HG03196 (cell line): ENCODE measurements at regions not wholly inside any gene's neighbourhood (a gene's known extent, or its start where the extent isn't known, plus 50 kb on each side); places are given as distances from the start of the nearest gene placed in this dataset.

Source experiments
- ATAC-seq: cut with Tn5 transposase; IDR thresholded peaks from one replicate; pipeline ENCODE4 v1.9.1; 2021; ENCODE audit not compliant: unreplicated experiment

DNA sequence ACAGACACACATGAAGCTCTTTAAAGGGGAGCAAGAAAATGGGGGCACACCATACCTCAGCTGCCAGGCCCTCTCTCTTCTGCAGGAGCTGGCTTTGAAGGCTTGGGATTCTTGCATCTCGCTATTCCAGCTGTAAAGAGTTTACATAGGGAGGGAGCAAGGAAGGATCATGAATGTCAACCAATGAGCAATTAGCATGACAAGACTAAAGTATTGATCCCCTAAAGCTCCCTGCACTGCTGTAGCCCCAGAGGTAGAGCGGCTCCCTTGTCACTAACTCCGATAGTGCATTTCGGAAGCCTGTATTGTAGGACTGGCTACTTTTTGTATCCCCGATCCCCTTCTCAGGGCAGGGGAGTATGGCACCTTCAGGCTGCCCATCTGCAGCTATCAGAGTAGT, 113.4 kb upstream of the PMFBP1 start:
- no peak for ATAC-seq

DNA sequence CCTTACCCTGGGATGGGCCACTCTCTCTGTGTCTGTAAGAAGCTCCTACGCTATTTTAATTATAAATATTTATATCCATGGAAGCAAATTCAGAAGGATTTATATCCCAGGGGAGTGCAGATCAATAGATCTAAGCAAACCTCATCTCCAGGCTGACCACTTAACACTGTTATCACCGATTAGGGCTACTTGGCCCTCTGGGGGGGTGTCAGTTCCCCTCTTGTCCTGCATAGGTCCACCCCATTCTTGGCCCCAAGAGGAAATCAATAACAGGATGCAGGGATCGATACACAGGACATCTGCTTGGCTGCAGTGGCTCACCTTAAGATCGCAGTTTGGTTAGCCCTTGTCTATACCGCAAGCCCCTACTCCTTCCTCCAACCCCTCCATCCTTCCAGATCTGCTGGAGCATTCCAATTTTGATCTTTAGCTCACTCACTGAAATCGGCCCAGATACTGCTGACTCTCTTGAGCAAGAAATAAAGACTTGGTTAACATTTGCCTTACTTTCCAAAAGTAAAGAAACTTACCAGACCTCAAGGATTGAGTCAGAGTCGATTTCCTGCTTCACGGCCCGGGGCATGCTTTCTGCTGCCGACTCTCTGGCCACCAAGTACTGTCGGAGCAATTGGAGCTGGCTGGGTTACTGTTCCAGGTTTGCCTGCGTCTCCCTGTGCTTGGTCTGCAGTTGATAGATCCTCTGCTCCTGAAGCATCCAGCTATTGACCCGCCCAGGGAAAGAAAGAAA, 112.3 kb upstream of the PMFBP1 start:
- no peak for ATAC-seq

DNA sequence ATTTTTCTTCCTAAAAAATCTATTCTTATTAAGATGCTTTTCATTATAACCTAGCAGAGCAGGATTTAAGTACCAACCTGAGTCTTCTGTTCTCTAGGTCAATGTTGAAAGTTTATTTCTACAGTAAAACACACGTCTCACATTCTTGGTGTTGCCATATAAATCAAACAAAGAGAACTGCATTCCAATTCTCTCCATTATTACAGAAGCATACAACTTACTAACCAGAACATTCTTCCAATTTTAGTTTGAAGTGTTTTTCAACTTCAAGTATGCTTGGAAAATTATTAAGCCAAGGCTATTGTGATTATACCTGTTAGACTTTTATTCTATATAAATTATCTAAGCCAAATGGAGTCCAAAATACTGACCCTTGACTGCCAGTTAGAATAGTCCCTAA, 110.4 kb upstream of the PMFBP1 start:
- no peak for ATAC-seq

DNA sequence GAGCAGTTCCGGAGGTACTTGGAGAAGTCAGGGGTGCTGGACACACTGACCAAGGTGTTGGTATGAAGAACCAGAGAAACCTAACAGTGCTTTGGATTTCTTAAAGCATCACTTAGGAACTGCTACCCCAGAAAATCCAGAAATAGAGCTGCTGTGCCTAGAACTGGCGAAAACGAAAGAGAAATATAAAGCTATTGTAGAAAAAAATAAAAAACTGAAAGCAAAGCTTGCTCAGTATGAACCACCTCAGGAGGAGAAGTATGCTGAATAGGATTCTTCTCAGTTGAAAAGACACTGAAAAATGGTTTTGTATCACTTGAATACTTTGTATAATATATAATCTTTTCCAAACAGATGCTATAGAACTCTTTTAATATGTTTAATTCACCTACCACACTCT, 106.3 kb upstream of the PMFBP1 start:
- no peak for ATAC-seq

DNA sequence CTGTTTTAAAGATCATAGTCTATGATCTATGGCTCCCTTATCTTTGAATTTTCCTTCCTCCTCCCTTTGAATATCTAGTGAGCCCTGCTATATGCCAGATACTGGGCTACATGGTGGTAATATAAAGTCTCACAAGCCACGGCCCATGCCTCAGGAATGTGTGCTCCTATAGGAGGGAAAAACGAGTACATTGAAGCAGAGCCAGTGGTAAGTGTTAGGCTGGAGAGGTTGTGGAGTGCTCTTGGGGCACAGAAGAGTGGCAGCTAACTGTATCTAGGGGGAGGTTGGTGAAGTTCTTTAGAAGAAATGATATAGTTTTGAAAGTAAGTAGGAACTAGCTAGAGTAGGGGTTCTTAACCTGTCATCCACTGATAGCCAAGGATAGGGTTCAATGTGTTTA, 105.8 kb upstream of the PMFBP1 start:
- ATAC-seq, result no peak

DNA sequence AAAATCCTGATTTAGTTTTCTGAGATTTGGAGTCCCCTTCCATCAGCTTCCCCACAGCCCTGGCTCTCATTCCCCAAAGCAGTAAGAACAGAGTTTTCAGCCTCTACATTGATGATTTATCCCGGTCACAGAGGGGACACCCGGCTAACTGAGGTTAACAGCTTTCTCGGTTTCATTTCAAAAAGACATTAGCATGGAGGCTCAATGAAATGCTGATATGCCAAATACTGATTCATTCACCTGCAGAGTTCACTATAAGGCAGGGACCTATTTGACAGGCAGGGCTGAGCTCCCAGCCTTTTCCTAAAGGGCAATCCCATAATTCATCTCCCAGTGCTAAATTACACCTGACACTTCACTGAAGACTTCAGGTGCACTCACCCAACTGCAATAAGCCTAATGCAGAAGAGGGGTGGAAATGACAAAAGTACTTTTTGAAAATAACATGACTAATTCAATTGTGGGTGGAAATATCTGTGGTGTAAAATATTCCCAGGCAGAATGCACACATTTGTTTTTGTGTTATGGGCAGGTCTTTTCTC, 99.8 kb upstream of the PMFBP1 start:
- ATAC-seq, result no peak

DNA sequence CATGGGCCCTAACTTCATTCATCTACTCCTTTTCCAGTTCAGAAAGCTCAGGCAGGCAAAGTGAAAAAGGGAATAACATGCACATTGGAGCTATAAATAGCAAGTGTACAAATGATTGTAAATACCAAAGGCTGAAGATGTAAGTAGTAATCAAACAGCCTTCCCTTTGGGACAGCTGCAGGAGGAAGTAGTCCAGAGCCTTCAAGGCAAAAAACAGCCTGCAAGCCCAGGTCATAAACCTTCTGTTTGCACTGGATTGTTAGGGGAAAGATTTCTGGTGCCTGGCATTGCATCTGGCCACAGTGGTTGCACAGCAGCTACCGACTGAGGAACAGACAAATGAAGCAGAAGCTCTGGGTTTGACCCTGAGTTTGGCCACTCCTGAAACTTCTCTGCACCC, 98.6 kb upstream of the PMFBP1 start:
- no peak for ATAC-seq

DNA sequence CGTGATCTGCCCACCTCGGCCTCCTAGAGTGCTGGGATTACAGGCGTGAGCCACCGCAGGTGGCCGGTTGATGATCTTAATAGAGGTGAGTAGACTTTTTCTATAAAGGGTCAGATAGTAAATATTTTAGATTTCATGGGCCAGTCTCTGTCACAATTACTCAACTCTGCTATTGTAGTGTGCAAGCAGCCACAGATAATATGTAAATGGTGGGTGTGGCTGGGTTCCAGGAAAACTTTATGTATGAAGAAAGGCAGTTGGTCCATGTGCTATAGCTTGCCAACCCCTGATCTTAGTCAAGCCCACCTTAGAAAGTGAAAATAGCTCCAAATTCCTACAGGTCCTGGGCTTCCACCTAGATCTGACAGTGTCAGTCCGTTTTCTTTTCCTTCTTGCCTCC, 94.9 kb upstream of the PMFBP1 start:
- no peak for ATAC-seq

DNA sequence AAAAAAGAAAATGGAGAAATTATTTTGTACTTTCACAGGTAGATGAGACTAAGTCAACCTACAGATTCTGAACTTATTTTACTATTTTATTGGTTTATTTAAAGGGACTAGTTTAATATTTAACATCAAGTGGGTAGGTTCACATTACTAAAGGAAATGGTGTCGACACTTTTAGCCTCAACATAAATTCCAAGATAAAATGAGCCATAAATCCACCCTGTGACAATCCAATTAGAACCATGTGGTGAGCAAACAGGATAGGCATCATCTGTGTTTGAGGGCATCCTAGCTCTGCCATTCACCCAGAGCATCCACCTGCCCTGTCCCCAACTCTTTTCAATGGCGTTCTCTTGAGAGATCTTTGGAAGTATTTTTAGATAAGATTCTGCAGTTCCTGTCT, 92.8 kb upstream of the PMFBP1 start:
- ATAC-seq, result no peak

DNA sequence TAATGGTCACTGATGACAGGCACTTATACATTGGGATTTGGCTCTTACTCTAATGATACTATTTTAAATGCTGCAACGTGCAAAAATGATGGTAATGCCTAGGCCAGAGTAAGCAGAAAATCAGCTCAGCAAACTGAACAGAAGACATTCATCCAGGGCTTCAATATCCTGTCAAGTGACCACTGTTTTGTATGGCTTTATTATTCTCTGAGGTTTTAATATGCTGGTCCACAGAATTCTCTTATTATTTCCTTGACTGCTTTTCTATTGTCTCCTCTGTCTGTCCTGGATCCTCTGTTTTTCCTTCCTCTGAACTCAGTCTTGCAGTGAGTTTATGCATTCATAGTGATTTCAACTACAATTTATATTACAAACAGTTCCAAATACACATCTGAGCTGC, 90.8 kb upstream of the PMFBP1 start:
- no peak for ATAC-seq

DNA sequence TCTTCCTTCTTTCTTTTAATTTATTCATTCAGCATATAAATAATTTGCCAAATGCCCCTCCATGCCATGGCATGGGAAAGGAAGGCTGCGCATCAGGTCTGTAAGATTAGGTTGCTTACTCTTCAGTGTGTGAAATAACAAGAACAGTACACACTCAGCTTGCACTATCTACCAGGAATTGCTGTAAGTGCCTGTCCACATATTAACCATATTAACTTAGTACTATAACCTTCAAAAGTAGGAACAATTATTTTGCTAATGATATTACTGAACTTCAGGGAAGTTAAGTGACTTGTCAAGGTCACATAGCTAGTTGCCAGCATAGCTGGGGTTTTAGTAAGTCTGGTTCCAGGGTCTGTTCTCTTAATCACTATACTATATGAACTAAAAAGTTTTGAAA, 89.2 kb upstream of the PMFBP1 start:
- no peak for ATAC-seq

DNA sequence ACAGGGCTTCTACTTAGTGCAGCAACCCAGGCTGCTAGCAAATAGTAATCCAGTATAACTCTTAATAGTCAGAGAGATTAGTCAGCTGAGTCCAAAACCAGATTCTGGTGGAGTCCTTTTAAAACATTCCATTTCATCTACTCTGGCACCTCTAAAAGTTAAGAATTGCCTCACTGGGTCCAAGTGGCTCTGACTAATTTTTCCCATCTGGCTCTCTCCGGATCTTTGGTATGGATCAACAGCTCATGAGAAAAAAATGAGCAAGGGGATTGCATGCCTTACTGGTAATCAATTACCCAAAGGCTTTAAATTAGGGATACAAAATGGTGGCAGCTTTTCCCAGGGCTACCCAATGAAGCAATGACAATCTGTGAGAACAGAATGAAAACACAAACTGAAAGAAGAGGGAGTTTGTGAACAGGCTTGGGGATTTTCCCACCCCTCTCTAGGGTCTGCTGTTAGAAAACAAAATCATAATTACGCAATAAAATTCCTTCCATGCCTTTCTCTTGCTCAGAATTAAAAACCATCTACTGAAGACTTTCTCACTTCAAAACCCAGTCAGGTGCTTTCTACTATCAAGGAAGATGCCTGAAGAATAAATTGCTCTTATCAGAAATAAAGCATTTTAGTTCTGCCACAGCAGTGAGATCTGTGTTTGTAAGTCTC, 84.6 kb upstream of the PMFBP1 start:
- no peak for ATAC-seq

DNA sequence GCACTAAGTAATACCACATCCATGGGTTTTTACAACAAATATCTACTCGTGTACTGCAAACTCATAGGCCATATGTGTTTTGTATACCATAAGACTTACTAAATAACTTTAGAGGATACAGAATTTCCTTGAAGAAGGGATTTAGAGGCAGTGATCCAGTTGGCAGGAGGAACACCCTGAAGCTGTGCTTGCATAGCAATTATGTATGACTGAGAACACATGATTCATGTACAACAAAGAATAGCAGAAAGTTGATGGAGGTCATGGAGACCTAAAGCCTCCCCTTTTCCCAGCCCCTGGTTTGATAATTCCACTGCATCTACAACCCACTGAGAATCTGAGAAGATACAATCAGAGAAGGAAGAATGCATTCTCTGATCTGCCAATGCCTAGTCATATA, 83.8 kb upstream of the PMFBP1 start:
- no peak for ATAC-seq

DNA sequence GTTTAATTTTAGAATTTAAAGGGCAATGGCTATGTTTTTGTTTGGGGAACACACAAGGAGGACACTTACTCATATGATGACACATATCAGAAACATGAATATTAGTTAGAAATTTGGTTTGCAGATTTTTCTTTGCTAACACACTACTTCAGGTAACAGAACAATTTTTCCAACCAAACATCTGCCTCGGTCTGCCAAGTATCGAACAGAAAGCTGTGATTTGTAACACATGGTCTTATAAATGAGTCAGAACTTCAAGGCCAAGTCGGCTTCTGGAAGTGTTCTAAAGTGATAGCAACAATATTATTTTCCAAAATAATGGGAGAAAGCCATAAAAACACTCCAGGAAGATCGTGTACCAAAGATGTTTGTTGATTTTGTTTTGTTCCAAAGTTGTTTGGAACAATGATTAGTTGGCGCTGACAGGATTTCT, 75.9 kb upstream of the PMFBP1 start:
- no peak for ATAC-seq

DNA sequence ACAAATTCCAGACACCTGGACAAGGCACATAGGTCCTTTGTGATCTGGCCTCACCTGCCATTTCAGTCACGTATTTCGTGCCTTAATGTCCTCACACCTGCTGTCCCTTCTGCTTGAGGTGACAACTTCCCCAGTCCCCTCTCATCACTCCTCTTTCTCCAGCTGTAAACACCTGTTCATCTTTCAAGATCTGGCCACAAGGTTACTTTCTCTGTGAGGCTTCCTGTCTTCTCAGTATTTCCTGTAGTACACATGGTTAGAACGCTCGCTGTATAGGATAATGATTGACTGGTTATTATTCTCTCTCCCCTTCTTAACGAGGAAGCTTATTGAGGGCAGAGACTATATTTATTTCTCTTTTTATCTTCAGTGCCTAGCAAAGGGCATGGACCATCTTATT, 74.5 kb upstream of the PMFBP1 start:
- ATAC-seq, result peak; percentile 96

DNA sequence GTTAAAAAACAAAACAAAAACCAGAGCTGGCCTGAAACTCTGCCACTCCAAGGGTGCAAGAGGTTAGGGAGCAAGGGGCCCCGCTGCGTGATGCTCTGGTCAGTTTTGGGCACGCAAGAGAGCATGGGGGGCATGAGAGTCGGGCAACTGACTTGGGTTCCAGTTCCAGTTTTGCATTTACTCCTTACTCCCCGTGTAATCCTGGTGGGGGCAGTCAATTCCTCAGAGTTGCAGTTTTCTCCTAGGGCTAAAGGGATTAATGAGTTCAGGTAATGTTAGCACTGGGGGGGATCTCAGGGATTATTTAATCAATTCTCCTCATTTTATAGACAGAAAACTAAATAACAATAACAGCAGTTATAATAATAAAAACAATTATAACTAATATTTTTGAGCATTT, 72.9 kb upstream of the PMFBP1 start:
- ATAC-seq, result no peak

DNA sequence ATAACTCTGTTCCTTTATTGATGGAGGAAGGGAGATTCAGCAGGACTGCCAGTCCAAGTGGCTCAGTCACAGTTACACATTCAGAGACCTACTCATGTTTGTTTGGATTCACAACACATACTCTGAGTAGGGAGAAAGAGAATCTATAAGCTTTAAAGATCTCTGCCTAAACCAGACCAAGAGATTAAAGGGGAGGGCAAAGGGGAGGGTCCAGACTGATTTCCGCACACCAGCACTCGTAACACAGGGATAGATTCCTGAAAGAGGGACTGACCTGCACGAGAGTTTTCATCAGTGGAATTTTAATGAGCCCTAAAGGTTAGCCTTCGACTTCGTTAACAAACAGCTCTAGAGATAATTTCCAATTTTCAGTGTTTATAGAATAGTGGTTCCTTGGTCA, 71.7 kb upstream of the PMFBP1 start:
- no peak for ATAC-seq

DNA sequence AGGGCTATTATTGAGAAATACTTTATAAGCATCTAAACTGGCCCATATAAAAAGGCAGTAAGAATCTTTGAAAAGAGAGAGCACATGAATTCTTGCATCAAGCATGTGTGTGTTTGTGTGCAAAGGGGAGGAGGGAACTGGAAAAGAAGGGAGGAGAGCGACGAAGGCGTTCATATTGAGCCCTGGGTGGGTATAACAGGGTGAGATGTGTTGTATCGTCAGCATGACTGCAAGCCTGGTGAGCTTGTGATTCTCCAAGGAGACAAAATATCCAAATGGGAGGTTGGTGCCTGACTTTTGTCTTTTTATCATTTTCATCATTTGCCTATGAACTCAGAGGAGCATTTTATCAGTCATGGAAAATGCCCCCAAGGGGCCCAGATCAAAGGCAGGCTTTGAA, 70.8 kb upstream of the PMFBP1 start:
- no peak for ATAC-seq

DNA sequence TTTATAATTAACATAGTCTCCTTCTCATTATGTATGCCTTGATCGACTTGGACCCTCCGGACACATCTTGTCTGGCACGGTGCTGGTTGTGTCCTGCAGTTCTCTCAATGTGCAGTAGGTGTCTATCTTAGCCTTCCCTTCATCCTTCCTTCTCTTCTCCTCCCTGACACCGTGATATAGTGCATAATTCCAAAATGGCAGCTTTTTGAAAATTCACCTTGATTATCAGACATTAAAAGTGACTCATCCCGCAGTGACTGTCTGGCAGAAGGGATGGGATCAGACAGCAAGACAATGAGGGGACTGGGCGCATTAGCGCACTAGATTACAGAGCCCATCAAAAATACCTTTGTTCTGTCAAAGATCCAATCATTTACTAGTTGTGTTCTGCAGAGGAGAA, 70.0 kb upstream of the PMFBP1 start:
- ATAC-seq, result no peak

DNA sequence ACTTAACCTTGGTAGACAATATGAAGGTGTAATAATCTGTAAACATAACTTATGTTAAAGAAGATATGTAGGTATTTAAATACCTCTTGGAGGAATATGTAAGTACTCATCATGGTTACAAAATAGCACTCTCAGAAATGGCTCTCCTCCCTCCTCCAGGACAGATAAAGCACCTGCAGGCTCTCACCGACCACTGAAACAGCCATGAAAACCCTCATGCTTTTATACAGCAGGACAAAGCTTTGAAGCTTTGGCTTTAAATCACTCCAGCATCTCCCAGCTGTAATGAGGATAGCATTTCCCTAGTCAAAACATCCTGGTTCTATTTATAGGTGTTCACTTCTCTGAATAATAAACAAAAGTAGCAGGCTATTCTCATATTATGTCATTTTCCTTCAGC, 69.1 kb upstream of the PMFBP1 start:
- ATAC-seq, result no peak

DNA sequence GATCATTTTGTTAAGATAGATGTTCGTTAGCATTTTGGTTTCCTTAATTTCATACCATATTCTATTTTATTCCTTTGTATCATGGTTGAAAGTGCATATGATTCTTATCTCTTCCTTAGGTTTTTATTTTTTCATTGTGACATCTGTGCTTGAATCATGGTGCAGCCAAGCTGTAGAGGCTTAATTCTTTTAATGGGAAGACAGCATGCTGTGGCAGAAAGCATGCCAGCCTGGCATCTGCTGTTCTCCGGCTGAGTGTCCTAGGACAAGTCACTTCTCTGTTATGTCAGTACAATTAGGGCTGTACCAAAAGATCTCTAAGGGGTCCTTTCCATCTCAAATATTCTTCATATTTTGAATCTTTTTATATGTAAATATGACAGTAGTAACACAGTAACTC, 68.5 kb upstream of the PMFBP1 start:
- no peak for ATAC-seq

DNA sequence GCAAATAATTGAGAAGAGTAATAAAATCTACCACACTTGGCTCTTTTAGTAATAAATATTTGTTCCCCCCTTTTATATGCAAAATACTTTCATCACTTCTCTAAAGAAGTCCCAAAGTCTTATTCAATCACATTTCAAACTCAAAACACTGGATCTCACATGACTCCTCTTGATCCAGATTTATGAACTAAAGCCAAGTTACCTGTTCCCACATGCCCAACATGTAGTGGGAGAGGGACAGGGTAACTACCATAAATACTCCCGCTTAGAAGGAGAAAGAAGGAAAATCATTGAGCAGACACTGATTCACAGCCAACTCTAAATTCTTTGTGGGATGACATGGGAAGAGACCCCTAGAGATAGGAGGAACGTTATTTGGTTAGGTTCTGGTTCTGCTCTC, 64.9 kb upstream of the PMFBP1 start:
- no peak for ATAC-seq

DNA sequence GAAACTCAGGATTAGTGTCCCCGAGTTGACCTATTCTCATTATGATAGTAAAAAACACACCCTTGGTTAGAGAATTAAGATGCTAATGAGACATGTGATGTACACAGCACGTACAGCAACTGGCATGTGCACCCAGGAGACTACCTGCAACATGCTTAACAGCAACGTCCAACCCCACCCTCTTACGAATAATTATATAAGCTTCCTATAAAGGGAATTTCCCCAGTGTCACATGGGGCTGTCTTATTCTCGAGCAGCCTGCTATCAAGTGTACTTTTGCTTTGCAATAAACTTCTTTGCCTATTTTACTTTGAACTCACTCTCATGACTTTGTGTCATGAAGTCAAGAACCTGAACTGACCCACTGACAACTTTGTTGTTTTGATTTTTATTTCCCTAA, 62.4 kb upstream of the PMFBP1 start:
- no peak for ATAC-seq
